ENCODE measurements at regions not wholly inside any gene's neighbourhood (a gene's known extent, or its start where the extent isn't known, plus 50 kb on each side); places are given as distances from the start of the nearest gene placed in this dataset.

DNA sequence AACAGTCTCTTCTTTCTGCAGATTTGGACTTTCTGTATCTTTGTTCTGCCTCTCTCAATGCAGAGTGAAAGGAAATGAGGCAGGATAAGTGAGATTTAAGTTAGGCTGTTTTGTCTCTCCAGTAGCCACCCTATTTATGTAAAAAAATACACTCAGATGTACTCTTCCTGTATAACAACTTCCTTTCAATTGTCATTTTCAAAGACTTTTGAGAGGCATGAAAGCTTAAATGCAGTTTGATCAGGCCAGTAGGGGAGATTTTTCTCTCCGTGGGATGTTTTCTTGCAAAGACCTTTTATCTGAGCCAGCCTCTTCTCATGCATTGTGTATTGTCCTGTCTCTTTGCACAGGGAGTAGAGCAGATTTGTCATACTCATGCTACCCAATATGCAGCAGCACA, 166.8 kb downstream of the SLITRK5 start (continued):
- TF ChIP-seq, protein P1, sequence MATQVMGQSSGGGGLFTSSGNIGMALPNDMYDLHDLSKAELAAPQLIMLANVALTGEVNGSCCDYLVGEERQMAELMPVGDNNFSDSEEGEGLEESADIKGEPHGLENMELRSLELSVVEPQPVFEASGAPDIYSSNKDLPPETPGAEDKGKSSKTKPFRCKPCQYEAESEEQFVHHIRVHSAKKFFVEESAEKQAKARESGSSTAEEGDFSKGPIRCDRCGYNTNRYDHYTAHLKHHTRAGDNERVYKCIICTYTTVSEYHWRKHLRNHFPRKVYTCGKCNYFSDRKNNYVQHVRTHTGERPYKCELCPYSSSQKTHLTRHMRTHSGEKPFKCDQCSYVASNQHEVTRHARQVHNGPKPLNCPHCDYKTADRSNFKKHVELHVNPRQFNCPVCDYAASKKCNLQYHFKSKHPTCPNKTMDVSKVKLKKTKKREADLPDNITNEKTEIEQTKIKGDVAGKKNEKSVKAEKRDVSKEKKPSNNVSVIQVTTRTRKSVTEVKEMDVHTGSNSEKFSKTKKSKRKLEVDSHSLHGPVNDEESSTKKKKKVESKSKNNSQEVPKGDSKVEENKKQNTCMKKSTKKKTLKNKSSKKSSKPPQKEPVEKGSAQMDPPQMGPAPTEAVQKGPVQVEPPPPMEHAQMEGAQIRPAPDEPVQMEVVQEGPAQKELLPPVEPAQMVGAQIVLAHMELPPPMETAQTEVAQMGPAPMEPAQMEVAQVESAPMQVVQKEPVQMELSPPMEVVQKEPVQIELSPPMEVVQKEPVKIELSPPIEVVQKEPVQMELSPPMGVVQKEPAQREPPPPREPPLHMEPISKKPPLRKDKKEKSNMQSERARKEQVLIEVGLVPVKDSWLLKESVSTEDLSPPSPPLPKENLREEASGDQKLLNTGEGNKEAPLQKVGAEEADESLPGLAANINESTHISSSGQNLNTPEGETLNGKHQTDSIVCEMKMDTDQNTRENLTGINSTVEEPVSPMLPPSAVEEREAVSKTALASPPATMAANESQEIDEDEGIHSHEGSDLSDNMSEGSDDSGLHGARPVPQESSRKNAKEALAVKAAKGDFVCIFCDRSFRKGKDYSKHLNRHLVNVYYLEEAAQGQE (IDR thresholded peaks at IDR 0.05), result no peak
- TF ChIP-seq FOXA1 (IDR thresholded peaks at IDR 0.05) (no peak), NR2F2 (IDR thresholded peaks at IDR 0.05) (no peak), RXRA (IDR thresholded peaks at IDR 0.05) (no peak)

DNA sequence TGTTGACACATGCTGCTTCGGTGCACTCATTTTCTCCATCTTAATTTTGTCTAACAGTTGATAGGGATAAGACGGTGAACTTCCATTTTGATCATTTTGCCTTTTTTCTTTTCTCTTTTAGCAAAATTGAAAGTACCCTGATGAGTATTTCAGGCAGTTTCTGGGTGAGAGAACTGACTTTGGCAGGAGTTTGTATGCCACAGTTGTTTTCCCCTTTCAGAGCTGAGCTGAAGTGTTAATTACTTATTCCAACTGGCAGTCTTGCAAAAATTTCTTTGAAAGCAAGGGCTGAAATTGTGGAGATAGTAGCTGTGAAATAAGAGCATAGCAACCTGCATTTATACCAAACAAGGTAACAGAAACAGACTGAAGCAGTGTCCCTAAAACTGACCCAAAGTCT, 180.2 kb downstream of the SLITRK5 start:
- Histone ChIP-seq H3K9ac (ENCODE audit: low read depth in 1 of 2, low read length in 2 of 2) (no peak overlapping the region), H3K27ac (ENCODE audit: low read depth in 1 of 2, low read length in 2 of 2) (no peak overlapping the region), H3K36me3 (ENCODE audit: control insufficient read depth in 4 of 4, insufficient read depth in 3 of 4, low read depth in 1 of 4, low read length in 3 of 4) (no peaks in the 10 kb centered on the region), H3K4me1 (ENCODE audit: control insufficient read depth in 4 of 4, insufficient read depth in 4 of 4, low read length in 3 of 4) (no peaks in the 10 kb centered on the region), H3K27me3 (ENCODE audit: control insufficient read depth in 4 of 4, insufficient read depth in 4 of 4, low read length in 3 of 4) (no peaks in the 10 kb centered on the region), H3K4me3 (ENCODE audit: low read depth in 1 of 3, low read length in 3 of 3) (no peak overlapping the region), H3K9me3 (ENCODE audit: control insufficient read depth in 4 of 4, low read length in 3 of 4) (peaks cover 0 to 5% (median 0%) of the 10 kb centered on the region in 4 donors)
- 87% methylated on average over 2 of the region's 2 CpGs for WGBS
- TF ChIP-seq HNF4A (conservative IDR thresholded peaks at IDR 0.05) (no peak), HNF4G (IDR thresholded peaks at IDR 0.05) (no peak), RAD21 (IDR thresholded peaks at IDR 0.05) (no peak), SP1 (IDR thresholded peaks at IDR 0.05) (no peak), FOXA2 (IDR thresholded peaks at IDR 0.05) (no peak), FOXA1 (IDR thresholded peaks at IDR 0.05) (no peak), RXRA (IDR thresholded peaks at IDR 0.05) (no peak), JUND (IDR thresholded peaks at IDR 0.05) (no peak)
- TF ChIP-seq, protein P1 (IDR thresholded peaks at IDR 0.05), result no peak
- TF ChIP-seq, protein P2, sequence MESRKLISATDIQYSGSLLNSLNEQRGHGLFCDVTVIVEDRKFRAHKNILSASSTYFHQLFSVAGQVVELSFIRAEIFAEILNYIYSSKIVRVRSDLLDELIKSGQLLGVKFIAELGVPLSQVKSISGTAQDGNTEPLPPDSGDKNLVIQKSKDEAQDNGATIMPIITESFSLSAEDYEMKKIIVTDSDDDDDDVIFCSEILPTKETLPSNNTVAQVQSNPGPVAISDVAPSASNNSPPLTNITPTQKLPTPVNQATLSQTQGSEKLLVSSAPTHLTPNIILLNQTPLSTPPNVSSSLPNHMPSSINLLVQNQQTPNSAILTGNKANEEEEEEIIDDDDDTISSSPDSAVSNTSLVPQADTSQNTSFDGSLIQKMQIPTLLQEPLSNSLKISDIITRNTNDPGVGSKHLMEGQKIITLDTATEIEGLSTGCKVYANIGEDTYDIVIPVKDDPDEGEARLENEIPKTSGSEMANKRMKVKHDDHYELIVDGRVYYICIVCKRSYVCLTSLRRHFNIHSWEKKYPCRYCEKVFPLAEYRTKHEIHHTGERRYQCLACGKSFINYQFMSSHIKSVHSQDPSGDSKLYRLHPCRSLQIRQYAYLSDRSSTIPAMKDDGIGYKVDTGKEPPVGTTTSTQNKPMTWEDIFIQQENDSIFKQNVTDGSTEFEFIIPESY (IDR thresholded peaks at IDR 0.05), result no peak
- no peak for DNase-seq (ENCODE audit: low spot score)

DNA sequence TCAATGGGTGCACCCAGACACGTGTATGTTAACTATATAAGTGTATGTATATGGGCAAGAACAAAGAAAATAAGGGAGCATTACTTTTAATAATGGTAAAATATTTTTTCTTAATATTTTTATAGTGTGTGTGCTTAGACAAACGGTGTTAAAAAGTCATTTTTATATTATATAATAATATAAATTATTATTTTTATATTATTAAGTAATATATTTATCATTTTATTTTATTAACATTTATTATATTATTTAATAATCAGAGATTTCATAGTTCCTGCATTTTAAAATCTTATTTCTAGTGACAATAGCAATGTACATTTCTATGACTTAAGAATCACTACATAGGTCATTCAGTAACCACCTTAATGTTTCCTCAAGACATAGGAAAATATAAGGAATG, 184.4 kb downstream of the SLITRK5 start:
- TF ChIP-seq GABPA (IDR thresholded peaks at IDR 0.05 in 1 of 2, conservative IDR thresholded peaks at IDR 0.05 in 1 of 2) (no peak), FOXA2 (IDR thresholded peaks at IDR 0.05) (no peak), NR2F2 (IDR thresholded peaks at IDR 0.05) (no peak)
- TF ChIP-seq, protein P2 (IDR thresholded peaks at IDR 0.05), result no peak
- TF ChIP-seq, protein P3, sequence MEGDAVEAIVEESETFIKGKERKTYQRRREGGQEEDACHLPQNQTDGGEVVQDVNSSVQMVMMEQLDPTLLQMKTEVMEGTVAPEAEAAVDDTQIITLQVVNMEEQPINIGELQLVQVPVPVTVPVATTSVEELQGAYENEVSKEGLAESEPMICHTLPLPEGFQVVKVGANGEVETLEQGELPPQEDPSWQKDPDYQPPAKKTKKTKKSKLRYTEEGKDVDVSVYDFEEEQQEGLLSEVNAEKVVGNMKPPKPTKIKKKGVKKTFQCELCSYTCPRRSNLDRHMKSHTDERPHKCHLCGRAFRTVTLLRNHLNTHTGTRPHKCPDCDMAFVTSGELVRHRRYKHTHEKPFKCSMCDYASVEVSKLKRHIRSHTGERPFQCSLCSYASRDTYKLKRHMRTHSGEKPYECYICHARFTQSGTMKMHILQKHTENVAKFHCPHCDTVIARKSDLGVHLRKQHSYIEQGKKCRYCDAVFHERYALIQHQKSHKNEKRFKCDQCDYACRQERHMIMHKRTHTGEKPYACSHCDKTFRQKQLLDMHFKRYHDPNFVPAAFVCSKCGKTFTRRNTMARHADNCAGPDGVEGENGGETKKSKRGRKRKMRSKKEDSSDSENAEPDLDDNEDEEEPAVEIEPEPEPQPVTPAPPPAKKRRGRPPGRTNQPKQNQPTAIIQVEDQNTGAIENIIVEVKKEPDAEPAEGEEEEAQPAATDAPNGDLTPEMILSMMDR (IDR thresholded peaks at IDR 0.05; ENCODE audit: low read depth, low read length, missing input control), result no peak
- no peak for DNase-seq (ENCODE audit: low spot score)
- 40% methylated on average over 2 of the region's 2 CpGs for whole genome bisulfite sequencing
- Histone ChIP-seq H3K27me3 (ENCODE audit: control insufficient read depth in 4 of 4, insufficient read depth in 4 of 4, low read length in 3 of 4) (no peaks in the 10 kb centered on the region), H3K4me3 (ENCODE audit: low read depth in 1 of 3, low read length in 3 of 3) (no peak overlapping the region), H3K9me3 (ENCODE audit: control insufficient read depth in 4 of 4, low read length in 3 of 4) (peaks cover 0 to 5% (median 0%) of the 10 kb centered on the region in 4 donors), H3K9ac (ENCODE audit: low read depth in 1 of 2, low read length in 2 of 2) (no peak overlapping the region), H3K27ac (ENCODE audit: low read depth in 1 of 2, low read length in 2 of 2) (no peak overlapping the region), H3K4me1 (ENCODE audit: control insufficient read depth in 4 of 4, insufficient read depth in 4 of 4, low read length in 3 of 4) (no peaks in the 10 kb centered on the region), H3K36me3 (ENCODE audit: control insufficient read depth in 4 of 4, insufficient read depth in 3 of 4, low read depth in 1 of 4, low read length in 3 of 4) (no peaks in the 10 kb centered on the region)

All from liver (tissue), 8 donors.